H1 (cell line): ENCODE measurements at regions not wholly inside any gene's neighbourhood (a gene's known extent, or its start where the extent isn't known, plus 50 kb on each side); places are given as distances from the start of the nearest gene placed in this dataset.

Experiments
- CTCF ChIA-PET: fragments of 300-600 bp; sonication (Branson Sonifier 250); formaldehyde crosslinking; loops from one replicate; lab custom pipeline; 2021; ENCODE audit not compliant: partially characterized antibody; lab: Charles Lee
- POLR2A ChIA-PET: fragments of 300-600 bp; sonication (Branson Sonifier 250); formaldehyde crosslinking; loops from one replicate; lab custom pipeline; 2021; ENCODE audit warnings: inconsistent platforms; ENCODE audit not compliant: partially characterized antibody; lab: Charles Lee
- DNase-seq, 2 experiments: peaks; one replicate each; pipeline versions ENCODE4 v3.0.0 to v3.0.0-alpha.2; 2010 to 2022; ENCODE audit warnings: low spot score in 2 of 2, low read depth in 1 of 2, mixed read lengths in 1 of 2
- FAIRE-seq: peaks from 2 replicates; lab custom pipeline; 2011; peaks lifted over from hg19 to GRCh38; lab: Jason Lieb, UNC
- H2AFZ ChIP-seq: 2 replicates; pipeline ENCODE4 v1.8.1; 2012; ENCODE audit warnings: low read length, inconsistent platforms
- H2AK5ac ChIP-seq: 2 replicates; pipeline ENCODE4 v1.6.1; 2013; ENCODE audit warnings: low read depth, low read length
- H2BK120ac ChIP-seq: replicated peaks from 2 replicates; pipeline ENCODE3; 2013; ENCODE audit warnings: low read depth, low read length, inconsistent platforms
- H2BK12ac ChIP-seq: 2 replicates; pipeline ENCODE4 v1.6.1; 2013; ENCODE audit warnings: low read depth, low read length
- H2BK15ac ChIP-seq: 2 replicates; pipeline ENCODE4 v1.6.1; 2013; ENCODE audit warnings: low read length
- H2BK20ac ChIP-seq: 2 replicates; pipeline ENCODE4 v1.6.1; 2013; ENCODE audit warnings: low read length
- H2BK5ac ChIP-seq: 2 replicates; pipeline ENCODE4 v1.6.1; 2013; ENCODE audit warnings: low read depth, low read length
- H3K14ac ChIP-seq: 2 replicates; pipeline ENCODE4 v1.6.1; 2013; ENCODE audit warnings: inconsistent platforms; ENCODE audit not compliant: insufficient read length
- H3K18ac ChIP-seq: 2 replicates; pipeline ENCODE4 v1.6.1; 2013; ENCODE audit warnings: low read length; ENCODE audit errors: extremely low read depth
- H3K23ac ChIP-seq: 2 replicates; pipeline ENCODE4 v1.6.1; 2013; ENCODE audit warnings: inconsistent platforms; ENCODE audit not compliant: insufficient read length
- H3K23me2 ChIP-seq: 2 replicates; pipeline ENCODE4 v1.6.1; 2013; ENCODE audit warnings: low read depth, low read length
- H3K27ac ChIP-seq: 2 replicates; pipeline ENCODE4 v1.6.1; 2011; ENCODE audit warnings: low read depth, low read length, inconsistent platforms
- H3K27me3 ChIP-seq, 4 experiments: replicated peaks in 1 of 4; 1 replicate in 1 of 4; 2 replicates in 3 of 4; pipeline versions ENCODE4 v1.6.1 to v1.8.1; 2011 to 2013; ENCODE audit warnings: low read length in 3 of 4, mild to moderate bottlenecking in 3 of 4, inconsistent platforms in 2 of 4, mixed read lengths in 2 of 4, moderate library complexity in 1 of 4; ENCODE audit not compliant: control insufficient read depth in 3 of 4, insufficient read depth in 3 of 4; ENCODE audit errors: extremely low read depth in 1 of 4
- H3K36me3 ChIP-seq, 4 experiments: 2 replicates each; pipeline versions ENCODE4 v1.6.1 to v1.8.1; 2011 to 2013; ENCODE audit warnings: mild to moderate bottlenecking in 4 of 4, low read length in 3 of 4, moderate library complexity in 2 of 4, control low read depth in 1 of 4, inconsistent platforms in 1 of 4; ENCODE audit not compliant: insufficient read depth in 4 of 4, control insufficient read depth in 2 of 4
- H3K4ac ChIP-seq: replicated peaks from 2 replicates; pipeline ENCODE3; 2013; ENCODE audit warnings: low read length, low read depth, mixed read lengths, inconsistent platforms; ENCODE audit not compliant: insufficient read length
- H3K4me1 ChIP-seq, 4 experiments: replicated peaks in 1 of 4; 1 replicate in 1 of 4; 2 replicates in 3 of 4; pipeline versions ENCODE4 v1.6.1 to v1.8.1; 2011 to 2013; ENCODE audit warnings: low read length in 3 of 4, inconsistent platforms in 2 of 4, mixed read lengths in 1 of 4; ENCODE audit not compliant: insufficient read depth in 4 of 4, control insufficient read depth in 3 of 4
- H3K4me2 ChIP-seq, 2 experiments: 2 replicates each; pipeline versions ENCODE4 v1.6.1 to v1.8.1; 2011 to 2013; ENCODE audit warnings: low read depth in 2 of 2, low read length in 2 of 2, control low read depth in 1 of 2, inconsistent platforms in 1 of 2, mild to moderate bottlenecking in 1 of 2; ENCODE audit not compliant: insufficient read depth in 1 of 2
- H3K4me3 ChIP-seq, 4 experiments: fragments of 200-600, 300-600 bp in 1 of 4; sonication (generic), shearing (Covaris generic), sonication (Bioruptor Twin) in 1 of 4; 2 replicates each; pipeline versions ENCODE4 v1.5.1 to v1.8.1; 2011 to 2016; ENCODE audit warnings: low read length in 4 of 4, low read depth in 3 of 4, control low read depth in 2 of 4, inconsistent platforms in 2 of 4, mild to moderate bottlenecking in 2 of 4, mixed read lengths in 1 of 4, moderate library complexity in 1 of 4; ENCODE audit not compliant: insufficient read depth in 2 of 4; ENCODE audit errors: extremely low read depth in 1 of 4
- H3K56ac ChIP-seq: replicated peaks from 2 replicates; pipeline ENCODE3; 2013; ENCODE audit warnings: low read depth, mild to moderate bottlenecking, mixed read lengths, low read length, inconsistent platforms; ENCODE audit not compliant: insufficient read length
- H3K79me1 ChIP-seq: 2 replicates; pipeline ENCODE4 v1.6.1; 2013; ENCODE audit warnings: low read depth, low read length, control low read depth
- H3K79me2 ChIP-seq, 2 experiments: 2 replicates each; pipeline versions ENCODE4 v1.6.1 to v1.8.1; 2012 to 2013; ENCODE audit warnings: low read length in 2 of 2, mild to moderate bottlenecking in 2 of 2, inconsistent platforms in 1 of 2; ENCODE audit not compliant: insufficient read depth in 2 of 2, control insufficient read depth in 1 of 2
- H3K9ac ChIP-seq, 4 experiments: replicated peaks in 1 of 4; 1 replicate in 1 of 4; 2 replicates in 3 of 4; pipeline versions ENCODE4 v1.6.1 to v1.8.1; 2011 to 2013; ENCODE audit warnings: low read depth in 3 of 4, low read length in 3 of 4, control low read depth in 2 of 4, mild to moderate bottlenecking in 2 of 4, moderate library complexity in 2 of 4, inconsistent platforms in 1 of 4; ENCODE audit errors: extremely low read depth in 1 of 4
- H3K9me3 ChIP-seq, 2 experiments: 2 replicates each; pipeline versions ENCODE4 v1.6.1 to v1.8.1; 2012 to 2013; ENCODE audit warnings: mild to moderate bottlenecking in 2 of 2, moderate library complexity in 2 of 2, control low read depth in 1 of 2, inconsistent platforms in 1 of 2, low read depth in 1 of 2, low read length in 1 of 2, mixed read lengths in 1 of 2; ENCODE audit not compliant: insufficient read depth in 2 of 2
- H4K20me1 ChIP-seq, 2 experiments: replicated peaks in 1 of 2; 2 replicates each; pipeline versions ENCODE3 to v1.8.1; 2011 to 2013; ENCODE audit warnings: inconsistent platforms in 2 of 2, low read length in 2 of 2, mild to moderate bottlenecking in 1 of 2; ENCODE audit not compliant: insufficient read depth in 2 of 2, control insufficient read depth in 1 of 2
- H4K5ac ChIP-seq: 2 replicates; pipeline ENCODE4 v1.6.1; 2013; ENCODE audit warnings: low read length, low read depth, mixed read lengths, inconsistent platforms; ENCODE audit not compliant: insufficient read length
- H4K8ac ChIP-seq: 2 replicates; pipeline ENCODE4 v1.8.0; 2013; ENCODE audit warnings: mild to moderate bottlenecking, moderate library complexity, low read length, inconsistent platforms; ENCODE audit not compliant: insufficient read depth; ENCODE audit errors: extremely low read depth
- H4K91ac ChIP-seq: replicated peaks from 2 replicates; pipeline ENCODE3; 2013; ENCODE audit warnings: low read length, mixed read lengths, inconsistent platforms; ENCODE audit not compliant: insufficient read length
- ATF2 ChIP-seq: IDR thresholded peaks from 2 replicates; pipeline ENCODE4 v1.6.1; 2012; ENCODE audit warnings: low read length, inconsistent platforms
- ATF3 ChIP-seq: IDR thresholded peaks from 2 replicates; pipeline ENCODE4 v1.6.1; 2011; ENCODE audit warnings: low read depth, mild to moderate bottlenecking, low read length; ENCODE audit not compliant: insufficient read depth
- BRCA1 ChIP-seq: IDR thresholded peaks from 2 replicates; pipeline ENCODE4 v1.6.1; 2012; ENCODE audit warnings: low read depth, low read length, improper control_type of control experiment
- CBX5 ChIP-seq: fragments of 300-800, 300-1000 bp; sonication (generic); IDR thresholded peaks from 2 replicates; pipeline ENCODE4 v1.7.1; 2016; ENCODE audit warnings: antibody characterized with exemption, low read length, low read depth
- EZH2 ChIP-seq: fragments of 200-600 bp; sonication (generic); IDR thresholded peaks from 2 replicates; pipeline ENCODE4 v1.7.1; 2012; ENCODE audit warnings: low read depth, mild to moderate bottlenecking, moderate library complexity, low read length, inconsistent platforms; ENCODE audit not compliant: severe bottlenecking
- GTF2F1 ChIP-seq: IDR thresholded peaks from 2 replicates; pipeline ENCODE4 v1.6.1; 2012; ENCODE audit warnings: low read depth, low read length, improper control_type of control experiment, borderline replicate concordance
- HDAC6 ChIP-seq: IDR thresholded peaks from one replicate; pipeline ENCODE4 v1.7.1; 2012; ENCODE audit warnings: low read depth, mild to moderate bottlenecking, inconsistent platforms, low read length, moderate library complexity
- JUND ChIP-seq: IDR thresholded peaks from 2 replicates; pipeline ENCODE4 v1.6.1; 2011; ENCODE audit warnings: mild to moderate bottlenecking, improper control_type of control experiment, low read length
- MAFK ChIP-seq: IDR thresholded peaks from 2 replicates; pipeline ENCODE4 v1.6.1; 2012; ENCODE audit warnings: low read depth, mild to moderate bottlenecking, improper control_type of control experiment, low read length
- POLR2AphosphoS5 ChIP-seq: IDR thresholded peaks from 2 replicates; pipeline ENCODE4 v1.6.1; 2011; ENCODE audit warnings: low read depth, low read length
- SRF ChIP-seq: IDR thresholded peaks from 2 replicates; pipeline ENCODE4 v1.6.1; 2011; ENCODE audit warnings: mild to moderate bottlenecking, low read depth, low read length, moderate library complexity
- WGBS, 2 experiments: shearing (Covaris generic) in 1 of 2; methylation state at CpG; one replicate each; pipeline versions ENCODE4 v1.1.6 to v1.1.7; 2013 to 2015; ENCODE audit warnings: low lambda C conversion rate in 2 of 2, mixed read lengths in 2 of 2, inconsistent platforms in 1 of 2, low coverage in 1 of 2, missing lambda C conversion rate in 1 of 2; ENCODE audit not compliant: insufficient replicate concordance in 2 of 2, insufficient coverage in 1 of 2, insufficient read length in 1 of 2; ENCODE audit errors: extremely low coverage in 1 of 2, missing lambda C conversion rate in 1 of 2; 5-methylcytosine and 5-hydroxymethylcytosine counted together

GRCh38 chr6:74253261-74253660, 557.3 kb downstream of the CD109 start:
- no peak overlapping the region for H4K91ac ChIP-seq
- no peaks in the 10 kb centered on the region for H3K79me1 ChIP-seq
- no peak overlapping the region for H3K4me3 ChIP-seq
- no peak overlapping the region for H2BK120ac ChIP-seq
- H2BK12ac ChIP-seq: no peak overlapping the region
- H3K9ac ChIP-seq: no peak overlapping the region
- H3K4me1 ChIP-seq: no peaks in the 10 kb centered on the region
- H3K14ac ChIP-seq: no peak overlapping the region
- FAIRE-seq (no peak), DNase-seq (no peak)
- H3K18ac ChIP-seq: no peak overlapping the region
- H2BK20ac ChIP-seq: no peak overlapping the region
- ChIA-PET POLR2A (no interaction called here), CTCF (no interaction called here)
- no peaks in the 10 kb centered on the region for H3K27me3 ChIP-seq
- no peak overlapping the region for H4K8ac ChIP-seq
- no peak overlapping the region for H4K5ac ChIP-seq
- H4K20me1 ChIP-seq: no peaks in the 10 kb centered on the region
- H3K9me3 ChIP-seq: peaks cover 2 to 11% of the 10 kb centered on the region in 2 experiments; a peak in 1 of 4 replicates
- no peak overlapping the region for H2AK5ac ChIP-seq
- no peak overlapping the region for H3K4ac ChIP-seq
- TF ChIP-seq BRCA1 (no peak), HDAC6 (no peak), EZH2 (no peak), ATF3 (no peak), CBX5 (no peak), POLR2AphosphoS5 (no peak), JUND (no peak), ATF2 (no peak), SRF (no peak), MAFK (no peak), GTF2F1 (no peak)
- no peak overlapping the region for H3K4me2 ChIP-seq
- H3K23ac ChIP-seq: no peak overlapping the region
- no peaks in the 10 kb centered on the region for H3K79me2 ChIP-seq
- no peak overlapping the region for H2BK5ac ChIP-seq
- no peak overlapping the region for H3K27ac ChIP-seq
- no peaks in the 10 kb centered on the region for H3K36me3 ChIP-seq
- H2BK15ac ChIP-seq: no peak overlapping the region
- H3K23me2 ChIP-seq: no peaks in the 10 kb centered on the region
- no peak overlapping the region for H3K56ac ChIP-seq
- WGBS, 2 experiments: 77% methylated on average over 2 of the region's 2 CpGs; no CpG with 5 or more reads in 1 of the 2 experiments
- no peak overlapping the region for H2AFZ ChIP-seq
